Tibial artery (tissue), 4 donors: ENCODE measurements at regions not wholly inside any gene's neighbourhood (a gene's known extent, or its start where the extent isn't known, plus 50 kb on each side); places are given as distances from the start of the nearest gene placed in this dataset.

Source experiments
- DNase-seq, 2 donors: peaks; one replicate each; pipeline ENCODE4 v3.0.0-alpha.2; 2019
- H3K27ac ChIP-seq, 2 donors: fragments of 200-600 bp; sonication (generic) in 1 of 2; 1 replicate in 1 of 2; 2 replicates in 1 of 2; pipeline ENCODE4 v1.5.1; 2018 to 2019; ENCODE audit warnings: mild to moderate bottlenecking in 1 of 2
- H3K27me3 ChIP-seq, 2 donors: fragments of 200-600 bp; sonication (generic) in 1 of 2; one replicate each; pipeline versions ENCODE4 v1.5.1 to v1.6.0; 2016 to 2019
- H3K36me3 ChIP-seq, 3 donors: fragments of 200-600 bp; sonication (generic) in 2 of 3; one replicate each; pipeline ENCODE4 v1.5.1; 2016 to 2019; ENCODE audit warnings: mild to moderate bottlenecking in 2 of 3
- H3K4me1 ChIP-seq, 4 donors: fragments of 200-600 bp; sonication (generic) in 2 of 4; 1 replicate in 3 of 4; 2 replicates in 1 of 4; pipeline ENCODE4 v1.5.1; 2016 to 2019
- H3K4me3 ChIP-seq, 2 donors: fragments of 200-600 bp; sonication (generic) in 1 of 2; 1 replicate in 1 of 2; 2 replicates in 1 of 2; pipeline ENCODE4 v1.5.1; 2018 to 2019; ENCODE audit warnings: mild to moderate bottlenecking in 2 of 2
- H3K9me3 ChIP-seq, 3 donors: fragments of 200-600 bp; sonication (generic) in 1 of 3; one replicate each; pipeline ENCODE4 v1.5.1; 2016 to 2019
- intact Hi-C: fragments of 100-400 bp; cut with DNase I; formaldehyde crosslinking; loops from one replicate; pipeline ENCODE4 v1.15.0; 2023; ENCODE audit warnings: low total_unique reads
- TF ChIP-seq, protein P1 (sequence below), 2 experiments: fragments of 200-600 bp in 1 of 2; fragments of 450-650 bp in 1 of 2; IDR thresholded peaks; one replicate each; pipeline ENCODE4 v1.5.1; 2017 to 2019; ENCODE audit warnings: antibody characterized with exemption in 2 of 2, mild to moderate bottlenecking in 1 of 2, moderate library complexity in 1 of 2

- Histone ChIP-seq H3K36me3 (no peaks in the 10 kb centered on the region), H3K27ac (no peak overlapping the region), H3K4me3 (no peak overlapping the region), H3K27me3 (no peaks in the 10 kb centered on the region), H3K9me3 (no peaks in the 10 kb centered on the region), H3K4me1 (no peaks in the 10 kb centered on the region)
- intact Hi-C loops = no loop called here
- DNase-seq = no peak
- TF ChIP-seq, protein P1, sequence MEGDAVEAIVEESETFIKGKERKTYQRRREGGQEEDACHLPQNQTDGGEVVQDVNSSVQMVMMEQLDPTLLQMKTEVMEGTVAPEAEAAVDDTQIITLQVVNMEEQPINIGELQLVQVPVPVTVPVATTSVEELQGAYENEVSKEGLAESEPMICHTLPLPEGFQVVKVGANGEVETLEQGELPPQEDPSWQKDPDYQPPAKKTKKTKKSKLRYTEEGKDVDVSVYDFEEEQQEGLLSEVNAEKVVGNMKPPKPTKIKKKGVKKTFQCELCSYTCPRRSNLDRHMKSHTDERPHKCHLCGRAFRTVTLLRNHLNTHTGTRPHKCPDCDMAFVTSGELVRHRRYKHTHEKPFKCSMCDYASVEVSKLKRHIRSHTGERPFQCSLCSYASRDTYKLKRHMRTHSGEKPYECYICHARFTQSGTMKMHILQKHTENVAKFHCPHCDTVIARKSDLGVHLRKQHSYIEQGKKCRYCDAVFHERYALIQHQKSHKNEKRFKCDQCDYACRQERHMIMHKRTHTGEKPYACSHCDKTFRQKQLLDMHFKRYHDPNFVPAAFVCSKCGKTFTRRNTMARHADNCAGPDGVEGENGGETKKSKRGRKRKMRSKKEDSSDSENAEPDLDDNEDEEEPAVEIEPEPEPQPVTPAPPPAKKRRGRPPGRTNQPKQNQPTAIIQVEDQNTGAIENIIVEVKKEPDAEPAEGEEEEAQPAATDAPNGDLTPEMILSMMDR (IDR thresholded peaks at IDR 0.05) = no peak
Measured at GRCh38 chr3:191003742-191004141, 141.2 kb upstream of the GMNC start.

DNA sequence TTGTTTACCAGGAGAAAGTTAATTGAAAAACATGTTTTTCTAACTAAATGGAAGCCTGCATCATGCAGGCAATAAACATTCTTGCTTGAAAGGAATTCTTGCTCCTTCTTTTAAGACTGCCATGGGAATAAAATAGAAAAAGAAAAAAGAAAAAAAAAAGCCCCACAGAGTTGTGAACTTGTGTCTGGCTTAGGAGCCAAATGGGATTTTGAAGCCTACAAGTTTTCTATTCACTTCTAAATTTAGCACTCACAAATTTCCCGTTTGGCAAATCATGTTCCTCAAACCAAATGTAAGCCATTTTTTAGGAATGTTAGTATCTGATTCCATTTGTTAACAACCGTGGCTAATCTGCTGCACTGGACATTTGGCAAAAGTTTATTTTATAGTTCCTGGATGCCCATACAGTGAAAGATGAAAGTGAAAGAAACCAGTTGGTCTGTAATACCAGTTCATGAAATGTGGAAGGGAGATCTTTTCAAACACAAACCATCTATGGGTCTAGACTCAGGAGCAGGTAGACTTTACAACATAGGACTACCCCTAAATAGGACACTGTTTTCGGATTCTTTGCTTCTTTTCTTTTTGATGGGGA is 133.8 kb upstream of the GMNC start:
- intact Hi-C loops = no loop called here
- Histone ChIP-seq H3K27me3 (no peaks in the 10 kb centered on the region), H3K4me3 (no peak overlapping the region), H3K9me3 (no peaks in the 10 kb centered on the region), H3K27ac (no peak overlapping the region), H3K4me1 (no peaks in the 10 kb centered on the region), H3K36me3 (no peaks in the 10 kb centered on the region)
- TF ChIP-seq, protein P1 (IDR thresholded peaks at IDR 0.05) = no peak
- DNase-seq = no peak

DNA sequence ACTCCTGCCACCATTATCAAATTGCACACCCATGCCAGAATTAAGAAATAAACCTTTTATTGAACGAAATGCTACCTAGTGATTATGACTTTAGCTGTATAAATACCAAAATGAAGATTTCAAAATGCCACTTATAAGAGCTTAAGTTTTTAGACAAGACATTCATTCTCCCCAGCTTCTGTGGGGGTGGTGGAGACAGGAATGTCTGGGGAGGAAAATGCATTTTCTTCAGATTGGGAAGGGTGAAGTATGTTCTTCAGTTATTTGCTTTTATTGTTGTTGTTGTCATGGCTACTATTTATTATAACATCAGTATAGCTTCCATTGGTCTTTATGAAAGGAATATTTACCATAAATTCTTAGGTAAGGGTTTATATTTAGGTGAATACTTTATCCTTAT is 132.7 kb upstream of the GMNC start:
- Histone ChIP-seq H3K4me3 (no peak overlapping the region), H3K9me3 (no peaks in the 10 kb centered on the region), H3K36me3 (no peaks in the 10 kb centered on the region), H3K4me1 (no peaks in the 10 kb centered on the region), H3K27ac (no peak overlapping the region), H3K27me3 (no peaks in the 10 kb centered on the region)
- no peak for DNase-seq
- intact Hi-C loops = no loop called here
- TF ChIP-seq, protein P1 (IDR thresholded peaks at IDR 0.05) = no peak

DNA sequence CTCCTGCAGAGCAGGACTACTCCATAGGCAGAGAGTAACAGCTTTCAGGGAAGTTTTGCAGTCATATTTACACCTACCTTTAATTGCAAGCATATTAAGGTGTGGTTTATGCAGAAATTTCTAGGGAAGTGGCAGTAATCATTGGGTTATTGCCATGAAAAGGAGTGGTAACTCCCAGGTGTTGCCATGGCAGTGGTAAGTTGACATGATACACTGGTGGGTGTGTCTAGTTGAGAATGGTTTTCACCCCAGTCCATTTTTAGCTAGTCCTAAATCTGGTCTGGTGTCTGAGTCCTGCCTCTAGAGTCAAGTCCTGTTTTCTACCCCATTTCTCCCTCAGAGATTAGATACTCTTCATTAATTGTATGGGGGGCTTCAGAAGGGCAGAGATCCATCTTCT is 128.4 kb upstream of the GMNC start:
- intact Hi-C loops = no loop called here
- TF ChIP-seq, protein P1 (IDR thresholded peaks at IDR 0.05) = no peak
- no peaks in the 10 kb centered on the region for H3K36me3 ChIP-seq
- no peak overlapping the region for H3K27ac ChIP-seq
- H3K27me3 ChIP-seq = no peaks in the 10 kb centered on the region
- H3K4me1 ChIP-seq = no peaks in the 10 kb centered on the region
- no peak for DNase-seq
- H3K9me3 ChIP-seq = peaks cover 0 to 13% (median 11%) of the 10 kb centered on the region in 3 donors
- H3K4me3 ChIP-seq = no peak overlapping the region

DNA sequence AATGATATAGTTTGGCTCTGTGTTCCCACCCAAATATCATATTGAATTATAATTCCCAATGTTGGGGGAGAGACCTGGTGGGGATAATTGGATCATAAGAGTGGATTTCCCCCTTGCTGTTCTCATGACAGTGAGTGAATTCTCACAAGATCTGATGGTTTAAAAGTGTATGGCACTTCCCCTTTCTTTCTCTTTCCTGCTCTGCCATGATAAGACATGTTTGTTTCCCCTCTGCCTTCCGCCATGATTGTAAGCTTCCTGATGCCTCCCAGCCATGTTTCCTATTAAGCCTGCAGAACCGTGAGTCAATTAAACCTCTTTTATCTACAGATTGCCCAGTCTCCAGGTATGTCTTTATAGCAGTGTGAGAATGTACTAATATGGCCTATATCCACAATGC is 126.7 kb upstream of the GMNC start:
- Histone ChIP-seq H3K27me3 (no peaks in the 10 kb centered on the region), H3K4me1 (no peaks in the 10 kb centered on the region), H3K36me3 (no peaks in the 10 kb centered on the region), H3K9me3 (peaks cover 0 to 13% (median 11%) of the 10 kb centered on the region in 3 donors), H3K27ac (no peak overlapping the region), H3K4me3 (no peak overlapping the region)
- no peak for DNase-seq
- intact Hi-C loops = no loop called here
- TF ChIP-seq, protein P1 (IDR thresholded peaks at IDR 0.05) = no peak

GRCh38 chr3:190988102-190988501 is 125.6 kb upstream of the GMNC start:
- H3K27ac ChIP-seq = no peak overlapping the region
- no peaks in the 10 kb centered on the region for H3K4me1 ChIP-seq
- H3K9me3 ChIP-seq = peaks cover 0 to 13% (median 11%) of the 10 kb centered on the region in 3 donors
- DNase-seq = no peak
- TF ChIP-seq, protein P1 (IDR thresholded peaks at IDR 0.05) = no peak
- no peaks in the 10 kb centered on the region for H3K27me3 ChIP-seq
- no peaks in the 10 kb centered on the region for H3K36me3 ChIP-seq
- intact Hi-C loops = no loop called here
- no peak overlapping the region for H3K4me3 ChIP-seq
